ENCODE measurements at regions not wholly inside any gene's neighbourhood (a gene's known extent, or its start where the extent isn't known, plus 50 kb on each side); places are given as distances from the start of the nearest gene placed in this dataset.

- DNase-seq, result no peak
Observed at GRCh38 chr1:172810480-172811175, 151.7 kb downstream of the FASLG start.

- no peak for DNase-seq
Observed at GRCh38 chr1:172811694-172812093, 152.8 kb downstream of the FASLG start.

GRCh38 chr1:172812118-172812517, 153.2 kb downstream of the FASLG start:
- no peak for DNase-seq

- no peak for DNase-seq
Observed at GRCh38 chr1:172813330-172813729, 154.4 kb downstream of the FASLG start.

- no peak for DNase-seq
Observed at GRCh38 chr1:172814428-172814827, 155.5 kb downstream of the FASLG start.

- DNase-seq, result no peak
Observed at GRCh38 chr1:172815740-172816139, 156.8 kb downstream of the FASLG start.

- no peak for DNase-seq
Observed at GRCh38 chr1:172818841-172819527, 160.1 kb downstream of the FASLG start.

- no peak for DNase-seq
Observed at GRCh38 chr1:172820475-172821158, 161.7 kb downstream of the FASLG start.

- no peak for DNase-seq
Observed at GRCh38 chr1:172821609-172822274, 162.8 kb downstream of the FASLG start.

- DNase-seq, result no peak
Observed at GRCh38 chr1:172822886-172823285, 164.0 kb downstream of the FASLG start.

- no peak for DNase-seq
Observed at GRCh38 chr1:172823534-172823933, 164.6 kb downstream of the FASLG start.

- no peak for DNase-seq
Observed at GRCh38 chr1:172824209-172824608, 165.3 kb downstream of the FASLG start.

- DNase-seq, result no peak
Observed at GRCh38 chr1:172826096-172826741, 167.3 kb downstream of the FASLG start.

GRCh38 chr1:172827301-172827700, 168.4 kb downstream of the FASLG start:
- no peak for DNase-seq

GRCh38 chr1:172827841-172828240, 168.9 kb downstream of the FASLG start:
- no peak for DNase-seq

GRCh38 chr1:172832006-172832725, 173.3 kb downstream of the FASLG start:
- no peak for DNase-seq

GRCh38 chr1:172833954-172834353, 175.1 kb downstream of the FASLG start:
- no peak for DNase-seq

GRCh38 chr1:172834609-172835008, 175.7 kb downstream of the FASLG start:
- no peak for DNase-seq

GRCh38 chr1:172835834-172836233, 176.9 kb downstream of the FASLG start:
- no peak for DNase-seq

GRCh38 chr1:172837816-172838679, 179.1 kb downstream of the FASLG start:
- no peak for DNase-seq

- DNase-seq, result no peak
Observed at GRCh38 chr1:172838680-172839313, 179.9 kb downstream of the FASLG start.
